ENCODE measurements at regions not wholly inside any gene's neighbourhood (a gene's known extent, or its start where the extent isn't known, plus 50 kb on each side); places are given as distances from the start of the nearest gene placed in this dataset.

DNA sequence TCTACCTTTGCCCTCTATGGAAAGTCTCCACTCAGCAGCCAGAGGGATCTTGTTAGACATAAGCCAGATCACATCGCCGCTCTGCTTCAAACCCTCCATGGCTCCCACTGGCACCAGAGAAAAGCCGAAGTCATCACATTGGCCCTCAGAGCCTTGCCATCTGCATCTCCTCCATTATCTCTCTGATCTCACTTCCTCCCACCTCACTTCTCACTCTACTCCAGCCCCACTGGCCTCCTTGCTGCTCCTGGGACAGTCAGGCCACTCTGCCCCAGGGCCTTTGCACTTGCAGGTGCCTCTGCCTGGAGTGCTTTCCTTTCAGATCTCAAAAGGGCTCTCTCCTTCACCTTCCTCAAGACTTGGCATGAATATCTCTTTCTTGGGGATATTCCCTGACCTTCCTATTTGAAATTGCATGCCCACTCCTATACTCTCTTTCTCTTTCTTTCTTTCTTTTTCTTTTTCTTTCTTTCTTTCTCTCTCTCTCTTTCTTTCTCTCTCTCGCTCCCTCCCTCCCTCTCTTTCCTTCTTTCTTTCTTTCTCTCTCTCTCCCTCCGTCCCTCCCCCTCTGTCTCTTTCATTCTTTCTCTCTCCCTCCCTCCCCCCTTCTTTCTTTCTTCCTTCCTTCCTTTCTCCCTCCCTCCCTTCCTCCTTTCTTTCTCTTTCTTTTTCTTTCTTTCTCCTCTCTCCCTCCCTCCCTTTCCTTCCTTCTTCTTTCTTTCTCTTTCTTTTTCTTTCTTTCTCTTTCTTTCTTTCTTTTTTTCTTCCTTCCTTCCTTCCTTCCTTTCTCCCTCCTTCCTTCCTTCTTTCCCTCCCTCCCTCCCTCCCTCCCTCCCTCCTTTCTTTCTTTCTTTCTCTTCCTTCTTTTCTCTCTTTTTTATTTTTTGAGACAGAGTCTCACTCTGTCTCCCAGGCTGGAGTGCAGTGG is 96.0 kb upstream of the CASZ1 start:
- TF ChIP-seq, protein P1, sequence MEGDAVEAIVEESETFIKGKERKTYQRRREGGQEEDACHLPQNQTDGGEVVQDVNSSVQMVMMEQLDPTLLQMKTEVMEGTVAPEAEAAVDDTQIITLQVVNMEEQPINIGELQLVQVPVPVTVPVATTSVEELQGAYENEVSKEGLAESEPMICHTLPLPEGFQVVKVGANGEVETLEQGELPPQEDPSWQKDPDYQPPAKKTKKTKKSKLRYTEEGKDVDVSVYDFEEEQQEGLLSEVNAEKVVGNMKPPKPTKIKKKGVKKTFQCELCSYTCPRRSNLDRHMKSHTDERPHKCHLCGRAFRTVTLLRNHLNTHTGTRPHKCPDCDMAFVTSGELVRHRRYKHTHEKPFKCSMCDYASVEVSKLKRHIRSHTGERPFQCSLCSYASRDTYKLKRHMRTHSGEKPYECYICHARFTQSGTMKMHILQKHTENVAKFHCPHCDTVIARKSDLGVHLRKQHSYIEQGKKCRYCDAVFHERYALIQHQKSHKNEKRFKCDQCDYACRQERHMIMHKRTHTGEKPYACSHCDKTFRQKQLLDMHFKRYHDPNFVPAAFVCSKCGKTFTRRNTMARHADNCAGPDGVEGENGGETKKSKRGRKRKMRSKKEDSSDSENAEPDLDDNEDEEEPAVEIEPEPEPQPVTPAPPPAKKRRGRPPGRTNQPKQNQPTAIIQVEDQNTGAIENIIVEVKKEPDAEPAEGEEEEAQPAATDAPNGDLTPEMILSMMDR (IDR thresholded peaks at IDR 0.05): no peak

DNA sequence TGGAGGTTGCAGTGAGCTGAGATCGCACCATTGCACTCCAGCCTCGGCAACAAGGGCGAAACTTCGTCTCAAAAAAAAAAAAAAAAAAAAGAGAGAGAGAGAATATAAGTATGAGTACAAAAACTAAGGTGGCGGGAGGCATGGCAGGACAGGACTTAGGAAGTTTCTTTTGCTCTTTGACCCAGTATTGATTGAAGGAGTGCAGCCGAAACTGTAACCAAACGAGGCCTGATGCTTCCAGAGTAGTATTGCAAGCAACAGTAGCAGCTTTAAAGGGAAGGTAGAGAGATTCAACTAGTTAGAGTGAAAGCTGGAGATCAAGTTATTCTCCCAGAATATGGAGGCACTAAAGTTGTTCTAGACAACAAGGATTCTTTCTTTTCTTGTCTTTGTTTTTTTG is 99.2 kb upstream of the CASZ1 start:
- TF ChIP-seq, protein P1 (IDR thresholded peaks at IDR 0.05): no peak

DNA sequence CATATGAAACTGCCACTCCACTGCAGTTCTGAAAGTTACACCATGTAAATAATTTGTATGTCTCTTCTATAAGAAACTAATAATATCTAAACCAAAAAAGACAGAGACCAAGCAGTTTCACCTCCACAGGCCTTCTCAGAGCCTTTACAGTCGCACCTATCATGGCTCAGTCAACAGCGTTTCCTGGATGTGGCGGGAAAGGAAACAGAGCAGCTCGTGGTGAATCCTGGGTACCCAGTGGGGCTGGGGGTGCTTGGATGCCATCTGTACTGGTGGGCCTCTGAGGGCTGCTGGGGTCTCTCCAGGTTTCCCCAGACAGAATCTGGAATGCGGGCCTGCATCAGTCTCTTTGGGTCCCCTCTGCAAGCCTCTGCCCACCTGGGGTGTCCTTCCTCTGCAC is 100.2 kb upstream of the CASZ1 start:
- TF ChIP-seq, protein P1 (IDR thresholded peaks at IDR 0.05): no peak

DNA sequence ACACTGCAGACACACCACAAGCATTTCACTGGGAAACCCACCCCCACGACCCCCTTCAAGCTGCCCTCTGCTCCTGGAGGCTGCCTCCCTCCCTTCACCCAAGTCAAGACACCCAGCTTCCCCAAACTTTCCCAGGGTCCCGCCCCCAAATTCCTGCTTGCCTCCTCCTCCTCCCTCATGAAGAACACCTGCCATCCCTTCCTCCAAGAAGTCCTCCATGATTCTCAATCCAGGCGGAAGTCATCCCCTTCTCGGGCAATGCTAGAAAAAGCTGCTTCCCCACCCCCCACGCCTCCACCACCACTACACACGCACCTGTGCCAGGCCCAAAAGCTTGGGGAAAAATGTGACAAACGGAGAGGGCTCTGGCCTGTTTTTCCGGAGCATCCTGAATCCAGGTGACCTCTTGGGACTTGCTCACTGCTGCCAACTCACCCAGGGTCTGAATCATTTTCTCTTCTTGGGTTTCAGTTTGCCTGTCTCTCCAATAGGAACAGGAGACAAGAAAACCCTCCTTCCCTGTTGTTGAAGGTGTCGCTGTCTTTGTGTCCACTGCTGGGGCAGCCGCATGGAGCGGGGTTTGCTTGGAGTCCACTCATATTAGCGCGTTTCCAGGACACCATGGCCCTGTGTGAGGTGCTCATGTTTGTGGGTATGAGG is 101.0 kb upstream of the CASZ1 start:
- TF ChIP-seq, protein P1 (IDR thresholded peaks at IDR 0.05): no peak

DNA sequence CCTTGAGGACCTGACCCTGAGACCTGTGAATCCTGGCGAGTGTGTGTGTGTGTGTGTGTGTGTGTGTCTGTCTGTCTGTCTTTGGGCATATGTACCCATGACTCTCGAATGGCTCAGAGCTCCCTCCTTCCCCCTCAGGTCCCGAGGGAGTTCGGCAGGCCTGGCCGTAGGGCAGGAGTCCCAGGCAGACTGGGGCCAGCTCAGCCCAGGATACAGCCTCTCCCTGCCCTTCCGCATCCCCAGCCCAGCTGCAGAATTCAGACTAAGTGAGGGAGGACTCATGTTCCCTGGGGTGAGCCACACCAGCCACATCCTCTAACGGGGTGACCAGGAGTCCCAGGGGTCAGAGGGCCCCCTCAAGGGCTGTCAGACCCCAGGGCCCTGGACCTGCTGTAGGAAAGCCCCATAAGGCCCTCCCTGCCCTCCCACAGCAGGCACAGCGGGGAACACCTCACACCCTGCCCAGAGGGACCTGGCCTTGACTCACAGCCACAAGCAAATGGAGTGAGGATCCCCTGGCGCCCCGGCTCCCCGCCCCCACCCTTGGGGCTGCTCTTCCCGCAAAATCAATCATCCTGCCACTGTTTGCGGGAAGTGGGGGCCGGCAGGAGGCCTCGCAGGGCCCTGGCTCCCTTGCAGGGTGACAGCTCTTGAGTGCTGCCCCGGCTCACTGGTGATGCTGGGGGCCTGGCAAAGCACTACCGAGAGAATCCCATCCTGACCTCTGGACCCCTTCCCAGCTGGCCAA is 101.7 kb upstream of the CASZ1 start:
- TF ChIP-seq, protein P1 (IDR thresholded peaks at IDR 0.05): no peak

DNA sequence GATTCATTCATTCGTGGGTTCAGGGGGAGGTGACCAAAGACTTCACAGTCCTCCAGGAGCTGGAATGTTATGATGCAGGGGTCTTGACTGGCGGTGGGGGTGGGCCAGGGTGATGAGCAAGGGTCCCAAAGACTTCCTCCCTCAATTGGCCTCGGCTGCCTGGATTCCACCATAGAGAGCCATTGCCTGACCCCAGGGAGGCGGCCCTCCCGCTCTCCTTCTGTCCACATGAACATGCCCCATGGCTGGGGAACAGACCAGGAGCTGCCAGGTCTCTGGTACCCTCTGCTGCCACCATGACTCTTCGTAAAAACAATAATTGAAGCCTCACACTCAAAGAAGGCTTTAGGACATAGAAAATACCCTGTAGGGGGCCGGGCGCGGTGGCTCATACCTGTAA is 102.5 kb upstream of the CASZ1 start:
- TF ChIP-seq, protein P1 (IDR thresholded peaks at IDR 0.05): no peak

DNA sequence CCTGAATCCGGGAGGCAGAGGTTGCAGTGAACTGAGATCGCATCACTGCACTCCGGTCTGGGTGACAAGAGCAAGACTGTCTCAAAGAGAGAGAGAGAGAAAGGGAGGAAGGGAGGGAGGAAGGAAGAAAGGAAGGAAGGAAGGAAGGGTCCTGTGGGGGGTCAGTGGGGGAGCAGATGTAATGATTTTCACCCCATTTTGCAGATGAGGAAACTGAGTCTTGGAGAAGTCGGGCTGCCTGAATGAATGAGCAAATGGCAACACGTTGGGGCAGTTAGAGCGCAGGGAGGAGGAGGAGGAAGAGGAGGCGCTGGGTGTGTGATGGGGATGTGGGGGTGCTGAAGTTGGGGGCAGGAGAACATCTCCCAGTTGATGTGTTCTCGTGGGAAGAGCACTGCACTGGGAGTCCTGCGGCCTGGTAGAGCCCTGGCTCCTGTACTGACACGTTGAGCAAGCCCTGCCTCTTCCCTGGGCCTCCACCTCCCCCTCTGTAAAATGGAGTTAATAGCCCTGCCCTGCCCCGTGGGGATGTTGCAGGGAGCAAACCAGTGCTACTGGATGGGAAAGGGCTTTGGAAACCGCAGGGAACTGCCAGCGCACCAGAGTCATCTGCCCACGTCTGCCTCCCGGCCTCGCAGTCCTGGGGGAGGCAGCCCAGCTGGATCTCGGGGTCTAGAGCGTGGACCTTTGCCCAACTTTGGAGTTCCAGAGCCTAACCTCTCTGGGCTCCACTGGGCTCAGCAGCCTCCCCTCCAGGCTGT is 103.2 kb upstream of the CASZ1 start:
- TF ChIP-seq, protein P1 (IDR thresholded peaks at IDR 0.05): no peak

All from LNCAP (cell line).